ENCODE measurements at regions not wholly inside any gene's neighbourhood (a gene's known extent, or its start where the extent isn't known, plus 50 kb on each side); places are given as distances from the start of the nearest gene placed in this dataset.
"Not testable (repeated sequence)": the region's sequence is repeated elsewhere in the genome, so short reads cannot be mapped to it uniquely, and the experiment has no call there.

DNA sequence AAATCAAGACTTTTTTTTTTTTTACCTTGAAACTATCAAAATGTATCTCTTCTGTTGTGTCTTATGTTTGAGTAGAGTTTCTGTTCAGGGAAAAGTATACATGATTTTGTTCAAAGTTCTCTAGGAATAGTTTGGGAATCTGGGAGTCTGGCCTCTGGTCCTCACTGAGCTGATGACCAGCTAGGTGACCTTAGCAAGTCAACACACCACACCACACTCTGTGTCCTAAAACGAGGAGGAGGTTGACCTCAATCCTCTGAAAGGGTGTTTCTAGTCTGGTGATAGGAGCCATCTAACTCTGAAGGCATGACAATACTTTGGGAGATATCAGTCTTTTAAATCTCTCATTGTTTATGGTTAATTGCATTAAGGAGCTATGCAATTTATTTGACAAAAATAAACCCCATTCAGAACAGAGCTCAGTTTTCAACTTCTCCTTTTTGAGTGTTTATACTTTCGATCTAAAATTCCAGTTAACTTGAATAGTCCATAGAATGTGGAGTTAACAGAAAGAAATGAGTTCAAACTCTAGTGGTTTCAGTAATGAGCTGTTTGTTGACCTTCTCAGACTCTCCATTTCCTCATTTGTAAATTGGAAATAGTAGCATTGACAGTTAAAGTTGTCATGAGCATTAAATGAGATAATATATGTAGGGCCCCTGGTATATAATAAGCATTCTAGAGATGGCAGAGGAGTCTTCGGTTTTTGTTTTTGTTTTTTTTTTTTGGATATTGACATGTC lies 112.2 kb upstream of the LRRN1 start:
- DNase-seq, result no peak

DNA sequence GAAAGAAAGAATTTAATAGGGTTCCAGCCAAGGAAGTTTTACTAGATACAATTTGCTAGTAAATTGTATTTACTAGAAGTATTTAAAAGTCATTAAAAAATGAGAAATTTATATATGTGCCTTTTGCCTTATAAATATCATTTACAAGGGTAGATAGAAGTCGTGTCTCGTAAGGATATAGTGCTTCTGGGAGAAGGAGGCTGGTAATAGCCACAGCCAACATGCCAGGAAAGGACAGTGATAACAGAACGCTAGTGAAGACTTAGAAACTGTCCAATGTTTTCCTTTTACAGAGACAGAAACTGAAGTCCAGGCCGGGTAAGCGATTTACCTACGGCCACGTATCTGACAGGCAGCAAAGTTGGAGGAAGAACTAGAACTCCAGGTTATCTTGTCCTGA lies 113.5 kb upstream of the LRRN1 start:
- no peak for DNase-seq

GRCh38 chr3:3683261-3683660 lies 116.0 kb upstream of the LRRN1 start:
- DNase-seq, result no peak

- no peak for DNase-seq
These were observed 123.4 kb upstream of the LRRN1 start for GRCh38 chr3:3675801-3676200.

- no peak for DNase-seq
These were observed 124.0 kb upstream of the LRRN1 start for GRCh38 chr3:3675186-3675585.

DNA sequence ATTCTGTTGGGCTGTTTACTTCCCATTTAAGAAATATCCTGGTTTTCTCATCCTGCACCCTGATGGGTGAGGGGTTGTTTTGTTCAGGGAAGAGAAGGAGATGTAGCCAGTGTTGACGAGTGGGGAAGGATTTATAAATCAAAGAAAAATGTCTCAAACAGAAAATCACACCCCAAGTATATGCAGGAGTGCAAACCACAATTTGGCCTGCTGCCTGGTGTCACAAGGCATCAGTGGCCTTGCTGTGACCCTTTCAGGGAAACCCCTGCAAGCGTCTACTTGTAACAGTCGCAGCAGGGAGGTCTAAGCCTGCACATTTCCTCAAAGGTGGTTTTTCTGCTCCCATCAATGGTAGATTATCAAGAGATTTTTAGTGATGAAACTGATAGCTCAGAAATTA lies 132.6 kb upstream of the LRRN1 start:
- no peak for DNase-seq

DNA sequence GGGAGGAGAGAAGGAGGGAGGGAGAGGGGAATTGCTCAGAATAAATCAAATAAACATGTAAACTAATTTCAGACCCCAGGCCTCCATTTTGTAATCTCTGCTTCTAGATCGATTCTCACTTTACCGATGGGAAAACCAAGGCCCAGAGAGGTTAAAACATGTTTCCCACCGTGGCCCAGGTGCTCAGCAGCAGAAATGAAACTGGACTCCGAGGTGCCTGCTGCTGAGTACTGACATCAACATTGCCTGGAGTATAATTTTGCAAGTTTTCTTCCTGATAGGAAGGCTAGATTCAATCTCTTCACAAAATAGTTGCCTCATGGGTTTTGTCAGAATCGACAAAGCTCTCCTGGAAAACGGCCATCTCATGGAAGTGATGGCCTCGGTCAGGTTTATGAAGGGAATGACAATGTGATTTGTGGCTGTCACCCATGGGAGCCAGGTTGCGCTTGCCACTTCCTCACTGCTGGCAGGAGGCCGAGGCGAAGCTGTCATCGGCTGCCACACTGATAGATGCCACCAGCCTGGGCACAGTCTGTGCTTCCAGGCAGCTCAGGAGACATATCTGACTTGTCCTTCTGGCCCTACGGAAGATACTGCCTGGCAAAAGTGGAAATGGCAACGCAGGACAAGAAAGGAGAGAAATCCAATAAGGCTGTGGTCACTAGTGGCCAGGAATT lies 133.1 kb upstream of the LRRN1 start:
- no peak for DNase-seq

DNA sequence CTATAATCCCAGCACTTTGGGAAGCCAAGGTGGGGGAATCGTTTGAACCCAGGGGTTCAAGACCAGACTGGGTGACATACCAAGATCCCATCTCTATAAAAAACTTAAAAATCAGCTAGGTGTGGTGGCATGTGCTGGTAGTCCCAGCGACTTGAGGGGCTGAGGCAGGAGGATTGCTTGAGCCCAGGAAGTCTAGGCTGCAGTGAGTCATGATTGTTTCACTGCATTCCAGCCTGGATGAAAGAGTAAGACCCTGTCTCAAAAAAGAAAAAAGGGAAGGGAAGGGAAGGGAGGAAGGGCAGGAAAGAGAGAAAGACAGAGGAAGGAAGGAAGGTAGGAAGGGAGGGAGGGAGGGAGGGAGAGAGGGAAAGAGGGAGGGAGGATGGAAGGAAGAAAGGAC lies 133.7 kb upstream of the LRRN1 start:
- DNase-seq, result no peak

- no peak for DNase-seq
These were observed 134.3 kb upstream of the LRRN1 start for GRCh38 chr3:3664935-3665334.

GRCh38 chr3:3662610-3663009 lies 136.6 kb upstream of the LRRN1 start:
- DNase-seq, result no peak

GRCh38 chr3:3654916-3655315 lies 144.3 kb upstream of the LRRN1 start:
- DNase-seq, result no peak

DNA sequence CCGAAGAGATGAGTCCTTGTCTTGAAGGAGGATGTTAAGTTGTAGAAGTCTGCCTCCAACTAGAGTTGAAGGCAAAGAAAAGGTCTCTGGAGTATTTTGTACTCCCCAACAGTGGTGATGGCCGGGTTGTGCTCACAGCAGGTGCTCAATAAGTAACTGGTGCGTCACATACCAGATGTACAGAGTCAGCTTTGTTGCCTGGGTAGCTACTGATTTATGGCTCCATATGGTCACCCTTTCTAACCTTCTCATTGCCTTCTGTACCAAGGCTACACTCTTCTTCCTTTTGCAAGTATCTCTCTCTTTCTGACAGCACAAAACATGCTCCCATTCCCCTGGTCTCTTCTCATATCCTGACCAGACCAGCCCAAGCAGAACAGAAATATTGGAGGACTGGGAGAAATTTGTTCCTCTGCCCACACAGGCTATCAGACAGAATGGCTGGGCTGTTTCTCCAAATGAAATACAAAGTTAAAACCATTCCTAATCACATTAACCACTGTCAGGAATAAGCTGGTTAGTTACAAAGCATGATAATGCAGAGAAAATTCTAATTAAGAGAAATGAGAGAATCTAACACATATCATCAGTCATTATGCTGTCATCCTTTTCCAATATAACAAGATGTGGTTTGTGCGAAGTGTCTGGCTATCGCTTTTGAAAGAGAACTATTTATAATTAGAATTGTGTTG lies 150.1 kb upstream of the LRRN1 start:
- no peak for DNase-seq

GRCh38 chr3:3646934-3647333 lies 152.3 kb upstream of the LRRN1 start:
- DNase-seq, result no peak

- not testable (repeated sequence) for DNase-seq
These were observed 153.0 kb upstream of the LRRN1 start for GRCh38 chr3:3646103-3646844.

DNA sequence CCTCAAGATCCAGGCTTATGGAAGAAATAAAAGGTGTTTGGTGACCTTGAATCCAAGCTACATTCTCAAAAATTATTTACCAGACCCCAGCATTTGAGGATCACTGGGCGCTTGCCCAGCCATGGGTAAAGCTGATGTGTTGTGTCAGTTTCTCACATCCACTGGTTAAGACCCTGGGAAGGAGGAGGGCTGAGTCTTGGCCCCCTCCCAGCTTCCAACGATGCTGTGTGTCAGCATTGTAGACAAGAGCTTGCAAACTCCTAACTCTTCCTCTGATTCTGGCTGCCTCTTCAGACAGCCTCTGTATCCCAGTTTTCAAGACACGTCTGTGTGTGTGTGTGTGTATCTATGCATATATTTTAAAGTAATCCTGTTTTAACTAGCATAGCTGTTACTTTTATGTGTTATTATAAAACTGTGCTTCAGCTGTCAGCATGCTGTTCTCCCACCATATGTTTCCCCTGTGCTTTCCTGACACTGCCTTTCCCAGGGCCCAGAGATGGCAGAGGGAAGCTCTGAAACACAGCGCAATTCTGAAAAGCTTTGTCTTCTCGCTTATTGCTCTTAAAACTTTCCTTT lies 157.3 kb upstream of the LRRN1 start:
- DNase-seq, result no peak

DNA sequence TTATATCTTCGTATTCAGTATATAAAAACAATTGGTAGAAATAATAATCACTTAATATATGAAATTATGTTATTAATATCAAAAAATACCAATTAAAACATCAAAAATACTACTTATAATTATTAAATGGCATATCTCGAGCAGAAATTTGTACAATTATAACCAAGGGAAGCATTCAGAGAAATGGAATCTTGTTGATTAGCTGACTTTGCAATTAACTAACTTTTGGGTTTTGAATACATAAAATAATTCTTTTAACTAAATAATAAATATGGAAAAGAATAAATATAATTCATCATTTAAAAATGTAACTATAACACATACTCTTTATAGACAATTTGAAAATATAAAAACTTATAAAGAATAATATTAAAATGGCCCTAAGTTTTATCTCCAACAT lies 160.2 kb upstream of the LRRN1 start:
- DNase-seq, result no peak

DNA sequence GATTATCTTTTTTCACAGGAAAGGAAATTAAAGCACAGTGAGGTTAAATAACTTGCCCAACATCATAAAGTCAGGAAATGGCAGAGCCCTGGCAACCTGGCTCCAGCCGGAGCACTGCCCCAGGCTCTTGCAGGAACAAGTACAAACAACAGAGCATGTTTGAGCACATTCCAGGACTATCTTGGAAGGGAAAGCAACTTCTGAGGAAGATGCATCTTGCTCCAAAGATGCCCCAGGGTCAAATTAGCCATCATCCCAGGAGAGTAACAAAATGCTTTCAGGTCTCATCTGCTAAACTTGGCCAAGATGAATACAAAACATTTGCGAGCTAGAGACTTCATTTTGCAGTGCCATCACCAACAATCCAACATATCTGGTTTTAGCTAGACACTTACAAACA lies 162.4 kb upstream of the LRRN1 start:
- no peak for DNase-seq

DNA sequence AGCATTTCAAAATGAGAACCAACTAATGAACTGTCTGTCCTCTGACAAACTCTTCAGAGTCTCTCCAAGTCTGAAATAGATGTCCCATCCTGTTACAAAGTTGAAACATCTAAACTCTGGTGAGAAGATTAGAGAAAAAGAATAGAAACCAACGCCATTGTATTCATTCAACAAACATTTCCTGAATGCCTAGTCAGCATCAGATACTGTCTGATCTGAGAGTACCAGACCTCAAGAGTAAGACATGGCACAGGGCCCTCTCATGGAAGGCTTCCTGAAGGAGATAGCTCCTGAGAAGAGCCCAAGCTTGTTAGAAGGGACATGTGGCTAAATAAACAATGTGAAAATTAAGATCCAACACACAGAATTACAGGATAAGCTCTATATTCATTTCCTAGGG lies 164.1 kb upstream of the LRRN1 start:
- DNase-seq, result no peak

DNA sequence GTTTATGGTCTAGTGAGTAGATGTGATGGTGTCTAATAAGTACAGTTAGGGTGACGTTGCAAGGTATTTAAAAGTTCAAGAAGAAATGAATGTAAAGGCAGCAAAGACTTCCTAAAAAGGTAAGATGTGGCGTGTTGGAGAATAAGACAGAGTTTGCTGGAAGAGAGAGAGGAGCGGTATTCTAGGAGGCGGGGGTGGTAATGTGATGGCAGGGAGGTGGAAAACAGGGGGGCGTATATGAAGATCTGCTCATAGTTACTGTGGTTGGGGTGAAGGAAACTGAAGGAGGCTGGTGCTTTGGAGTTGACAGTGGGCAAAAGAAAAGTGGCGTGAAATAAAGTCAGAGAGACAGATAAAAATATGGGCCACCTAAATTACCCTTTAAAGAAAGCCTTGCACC lies 164.9 kb upstream of the LRRN1 start:
- no peak for DNase-seq

- DNase-seq, result no peak
These were observed 165.5 kb upstream of the LRRN1 start for GRCh38 chr3:3633761-3634160.

DNA sequence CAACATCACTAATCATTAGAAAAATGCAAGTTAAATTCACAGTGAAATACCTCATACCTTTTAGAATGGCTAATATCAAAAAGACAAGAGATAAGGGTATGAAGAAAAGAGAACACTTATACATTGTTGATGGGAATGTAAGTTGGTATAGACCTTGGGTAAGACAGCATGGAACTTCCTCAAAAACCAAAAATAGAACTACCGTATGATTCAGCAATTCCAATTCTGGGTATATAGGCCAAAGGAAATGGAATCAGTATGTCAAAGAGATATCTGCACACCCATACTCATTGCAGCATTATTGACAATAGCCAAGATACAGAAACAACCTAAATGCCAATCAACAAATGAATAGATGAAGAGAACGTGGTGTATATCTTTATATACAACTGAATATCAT lies 166.8 kb upstream of the LRRN1 start:
- DNase-seq, result no peak

DNA sequence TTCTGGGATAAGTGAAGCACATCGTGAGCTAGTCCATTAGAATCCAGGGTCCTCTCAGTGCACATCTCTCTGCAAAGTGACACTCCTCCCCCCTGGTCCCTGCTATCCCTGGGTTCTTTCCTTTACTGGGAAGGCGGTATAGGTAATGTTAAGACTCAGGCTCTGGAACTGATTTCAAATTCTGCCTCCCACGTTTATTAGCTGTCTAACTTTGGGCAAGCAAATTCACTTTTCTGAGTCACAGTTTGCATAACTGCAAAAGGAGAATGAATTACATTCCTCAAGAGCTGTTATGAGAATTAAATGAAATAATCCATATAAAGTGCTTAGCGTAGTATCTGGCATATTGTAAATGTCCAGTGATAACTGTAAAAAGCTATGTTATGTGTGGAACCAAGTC lies 168.1 kb upstream of the LRRN1 start:
- DNase-seq, result no peak

- DNase-seq, result no peak
These were observed 169.3 kb upstream of the LRRN1 start for GRCh38 chr3:3629911-3630310.
